Activated CD4-positive, alpha-beta T cell treated with anti-CD3 and anti-CD28 coated beads, Interleukin-10, Interleukin-2, amounts not matched to agents 100 ng/mL and 50 ng/mL, durations not matched to agents 16 hours and 8 hours (primary cell): ENCODE measurements at regions not wholly inside any gene's neighbourhood (a gene's known extent, or its start where the extent isn't known, plus 50 kb on each side); places are given as distances from the start of the nearest gene placed in this dataset.

ENCODE experiments used
- DNase-seq: peaks from one replicate; pipeline ENCODE4 v3.0.0-alpha.2; 2020

- no peak for DNase-seq
These were observed 420.7 kb downstream of the KIF4B start for GRCh38 chr5:155434267-155434666.

DNA sequence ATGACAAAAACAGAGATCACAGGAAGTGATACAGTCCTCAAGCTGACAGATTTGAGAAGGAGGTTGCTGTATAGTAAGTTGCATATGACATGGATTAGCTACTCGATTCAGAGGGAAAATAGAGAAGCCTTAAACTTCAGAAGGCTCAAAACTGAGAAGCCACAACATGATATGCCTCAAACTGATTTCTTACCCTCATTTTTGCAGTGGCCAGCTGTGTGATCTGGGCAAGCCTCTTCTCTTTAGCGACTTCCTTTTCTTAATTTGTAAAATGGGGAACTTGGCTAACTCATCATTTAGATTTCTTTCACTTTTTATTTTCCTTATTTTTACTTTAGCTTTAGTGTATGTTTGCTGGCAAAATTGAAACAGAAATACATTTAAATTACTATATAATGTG lies 421.1 kb downstream of the KIF4B start:
- DNase-seq, result no peak

DNA sequence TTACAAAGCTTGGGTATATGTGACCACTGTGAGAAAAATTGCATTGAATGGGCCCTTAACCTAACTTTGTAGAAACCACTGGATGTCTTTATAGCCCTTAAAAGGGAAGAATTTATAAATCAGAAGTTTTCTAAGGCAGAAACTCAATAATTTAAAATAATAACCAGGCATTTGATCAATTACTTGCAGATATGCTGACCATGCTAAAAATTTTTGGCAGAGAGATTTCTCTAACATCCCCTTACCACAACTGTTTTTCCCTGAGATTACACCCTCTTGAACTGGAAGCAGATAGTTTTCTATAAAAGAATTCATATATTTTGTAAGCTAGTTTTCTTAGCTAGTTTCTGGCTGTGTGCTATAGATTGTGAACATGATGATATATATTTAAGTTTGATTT lies 428.3 kb downstream of the KIF4B start:
- DNase-seq, result no peak

- no peak for DNase-seq
These were observed 437.6 kb downstream of the KIF4B start for GRCh38 chr5:155451106-155451505.

- no peak for DNase-seq
These were observed 442.4 kb downstream of the KIF4B start for GRCh38 chr5:155455791-155456514.

GRCh38 chr5:155459889-155460500 lies 446.4 kb downstream of the KIF4B start:
- no peak for DNase-seq

- no peak for DNase-seq
These were observed 447.0 kb downstream of the KIF4B start for GRCh38 chr5:155460501-155460931.

DNA sequence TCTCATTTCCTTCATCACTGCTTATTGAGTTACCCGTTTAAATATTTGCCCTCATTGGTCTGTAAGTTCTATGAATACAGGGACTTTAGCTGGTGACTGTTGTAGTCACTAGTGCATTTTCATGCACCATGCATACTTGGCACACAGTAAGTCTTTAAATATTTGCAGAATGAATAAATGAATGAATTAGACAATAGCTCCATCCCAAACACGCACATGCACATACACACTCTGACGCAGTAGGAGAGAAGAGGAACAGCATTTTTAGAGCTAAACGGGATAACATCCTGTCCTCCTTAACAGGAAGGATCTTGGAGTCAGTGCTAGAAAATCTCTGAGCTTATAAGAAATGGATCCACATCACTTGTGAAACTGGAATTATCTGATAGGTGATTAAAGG lies 447.7 kb downstream of the KIF4B start:
- no peak for DNase-seq

GRCh38 chr5:155466851-155467250 lies 453.3 kb downstream of the KIF4B start:
- DNase-seq, result no peak

GRCh38 chr5:155471027-155471426 lies 457.5 kb downstream of the KIF4B start:
- no peak for DNase-seq

GRCh38 chr5:155472780-155473179 lies 459.2 kb downstream of the KIF4B start:
- no peak for DNase-seq

GRCh38 chr5:155475318-155475717 lies 461.8 kb downstream of the KIF4B start:
- no peak for DNase-seq

- DNase-seq, result no peak
These were observed 467.2 kb downstream of the KIF4B start for GRCh38 chr5:155480731-155481131.

GRCh38 chr5:155481182-155481581 lies 467.6 kb downstream of the KIF4B start:
- no peak for DNase-seq

- no peak for DNase-seq
These were observed 468.9 kb downstream of the KIF4B start for GRCh38 chr5:155482428-155482827.

DNA sequence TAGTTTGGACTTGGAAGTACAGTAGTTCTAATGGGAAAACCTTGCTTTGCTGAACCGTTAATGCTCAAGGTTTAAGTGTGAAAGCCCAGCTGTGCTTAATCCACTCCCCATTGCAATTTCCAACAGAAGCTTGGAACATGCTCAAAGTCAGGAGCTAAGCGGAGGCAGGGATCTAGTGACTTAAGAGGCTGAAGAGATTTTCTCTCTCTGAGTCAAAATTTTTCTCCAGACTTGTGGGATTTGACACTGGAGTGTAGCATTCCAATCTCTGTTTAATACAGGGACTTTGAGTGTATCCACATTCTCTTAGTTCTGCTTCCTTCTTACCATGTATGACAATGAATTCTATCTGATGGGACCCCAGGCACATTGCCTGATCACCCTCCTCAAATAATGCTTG lies 471.8 kb downstream of the KIF4B start:
- DNase-seq, result no peak

- no peak for DNase-seq
These were observed 476.4 kb downstream of the KIF4B start for GRCh38 chr5:155489949-155490348.

DNA sequence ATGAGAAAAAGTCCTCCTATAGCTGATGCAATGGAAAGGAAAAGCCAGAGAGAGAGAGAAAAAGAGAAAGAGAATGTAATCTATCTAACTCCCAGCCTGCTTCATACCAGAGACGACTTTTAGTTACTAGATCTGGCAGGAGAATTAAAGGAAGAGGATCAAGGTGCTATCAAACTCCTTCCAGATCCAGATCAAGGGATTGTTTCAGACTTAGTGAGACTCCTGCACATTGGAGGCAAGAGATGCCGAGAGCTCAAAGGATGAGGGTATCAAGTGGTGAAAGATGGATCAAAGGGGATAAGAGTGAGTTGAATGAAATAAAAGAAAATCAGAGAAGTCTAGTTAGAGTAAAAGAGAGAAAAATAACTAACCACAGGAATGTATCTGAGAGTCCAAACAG lies 478.6 kb downstream of the KIF4B start:
- DNase-seq, result no peak

DNA sequence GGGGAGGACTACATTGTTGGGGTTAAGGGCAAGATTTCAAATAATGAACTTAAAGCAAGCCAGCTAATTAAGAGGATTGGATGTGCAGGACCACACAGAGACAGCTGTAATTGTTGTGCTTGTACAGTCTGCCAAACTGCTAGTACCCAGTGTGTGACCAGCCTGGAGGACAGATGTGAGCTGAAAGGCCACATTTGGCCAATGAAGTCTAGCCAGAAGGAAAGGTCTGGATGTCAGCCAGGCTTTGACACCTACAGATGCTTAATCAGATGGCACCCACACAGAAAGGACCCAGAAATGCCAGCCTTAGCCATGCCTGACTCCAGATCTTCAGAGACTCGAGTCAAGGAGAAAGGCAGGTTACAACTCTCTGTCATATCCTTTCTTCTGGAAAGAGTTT lies 491.1 kb downstream of the KIF4B start:
- no peak for DNase-seq

DNA sequence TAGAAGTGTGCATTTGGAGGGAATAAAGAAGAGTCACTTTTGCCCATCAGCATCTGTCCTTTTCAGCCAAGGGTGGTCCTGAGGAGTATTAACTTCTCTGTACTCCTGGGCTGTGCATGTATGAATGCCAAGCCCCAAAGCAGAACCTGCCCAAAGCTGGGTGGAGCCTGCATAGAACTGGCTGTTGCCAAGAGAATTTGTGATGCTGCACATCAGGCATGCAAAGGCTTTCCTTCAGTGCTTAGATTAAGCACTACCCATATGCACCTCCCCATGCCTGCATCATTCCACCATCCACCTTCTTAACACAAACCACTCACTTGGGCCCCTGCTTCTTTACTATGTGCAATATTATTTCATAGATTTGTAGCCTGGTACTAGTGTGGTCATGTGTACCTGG lies 493.8 kb downstream of the KIF4B start:
- no peak for DNase-seq

DNA sequence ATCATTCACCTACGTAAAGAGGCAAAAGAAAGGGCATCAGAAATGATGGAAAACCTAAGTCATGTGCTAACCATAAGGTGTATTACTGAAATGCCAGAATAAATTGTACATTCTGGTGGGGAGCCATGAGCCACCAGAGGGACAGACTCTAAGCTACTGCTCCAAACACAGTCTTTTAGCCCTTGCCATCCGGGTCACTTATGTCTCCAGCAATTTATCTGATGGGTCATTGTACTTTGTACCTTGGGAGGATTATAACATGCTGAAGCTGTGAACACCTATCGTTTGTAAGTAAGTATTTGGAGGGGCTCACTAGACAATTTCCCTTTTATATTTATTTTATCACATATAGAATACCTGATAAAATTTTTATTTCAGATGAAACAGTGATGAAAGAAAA lies 495.1 kb downstream of the KIF4B start:
- DNase-seq, result no peak

DNA sequence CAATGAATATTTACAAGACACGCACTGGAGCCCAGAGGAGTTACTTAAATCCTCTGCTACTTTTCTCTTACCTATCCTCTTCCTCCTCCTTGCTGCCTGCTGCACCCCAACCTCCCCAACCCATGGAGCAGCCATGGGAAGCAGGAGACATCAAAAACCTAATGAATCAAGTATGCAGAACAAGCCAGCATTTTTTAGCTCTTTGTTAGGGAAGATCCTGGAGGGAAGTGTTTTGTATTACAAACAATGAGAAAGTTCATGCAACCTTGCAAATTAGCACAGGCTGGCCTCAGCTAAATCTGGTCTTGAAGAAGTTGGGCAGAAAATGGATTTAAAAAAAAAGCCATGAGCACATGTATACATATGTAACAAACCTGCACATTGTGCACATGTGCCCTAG lies 498.8 kb downstream of the KIF4B start:
- DNase-seq, result no peak

- DNase-seq, result no peak
These were observed 500.6 kb downstream of the KIF4B start for GRCh38 chr5:155514105-155514563.

- no peak for DNase-seq
These were observed 509.0 kb downstream of the KIF4B start for GRCh38 chr5:155522540-155522939.

- DNase-seq, result no peak
These were observed 515.8 kb downstream of the KIF4B start for GRCh38 chr5:155529362-155529761.
